Mucosa of descending colon (tissue), 3 donors: ENCODE measurements at regions not wholly inside any gene's neighbourhood (a gene's known extent, or its start where the extent isn't known, plus 50 kb on each side); places are given as distances from the start of the nearest gene placed in this dataset.

ENCODE experiments used
- ATAC-seq: fragments of 200-7000 bp; cut with Tn5 transposase; one replicate; pipeline ENCODE4 v1.9.1; 2020; ENCODE audit warnings: mild to moderate bottlenecking, moderate library complexity
- DNase-seq, 3 donors: peaks; one replicate each; pipeline ENCODE4 v3.0.0-alpha.2; 2020
- H3K36me3 ChIP-seq: fragments of 200-600 bp; one replicate; pipeline ENCODE4 v1.8.0; 2021; ENCODE audit warnings: low read depth, mild to moderate bottlenecking
- H3K4me1 ChIP-seq: fragments of 200-600 bp; one replicate; pipeline ENCODE4 v1.8.0; 2021; ENCODE audit warnings: low read depth, mild to moderate bottlenecking
- H3K4me3 ChIP-seq: fragments of 200-600 bp; one replicate; pipeline ENCODE4 v1.8.0; 2021; ENCODE audit warnings: mild to moderate bottlenecking
- H3K9me3 ChIP-seq: fragments of 200-600 bp; one replicate; pipeline ENCODE4 v1.8.0; 2021; ENCODE audit warnings: mild to moderate bottlenecking
- intact Hi-C, 2 donors: fragments of 100-400 bp; cut with DNase I in 1 of 2; cut with micrococcal nuclease in 1 of 2; formaldehyde crosslinking; loops; one replicate each; pipeline versions ENCODE4 v1.11.0 to v1.11.1; 2022; cut with DNase I, micrococcal nuclease
- TF ChIP-seq, protein P1 (sequence below): fragments of 200-600 bp; IDR thresholded peaks from one replicate; pipeline ENCODE4 v1.8.0; 2022; ENCODE audit warnings: antibody characterized with exemption, mild to moderate bottlenecking
- donor health status: DM: no; HTN: no; CAD: no; lungs with moderate emphysema.
- donor health status: DM: no; HTN: no; CAD: no.
- donor health status: DM: no; HTN: yes; CAD: no.

DNA sequence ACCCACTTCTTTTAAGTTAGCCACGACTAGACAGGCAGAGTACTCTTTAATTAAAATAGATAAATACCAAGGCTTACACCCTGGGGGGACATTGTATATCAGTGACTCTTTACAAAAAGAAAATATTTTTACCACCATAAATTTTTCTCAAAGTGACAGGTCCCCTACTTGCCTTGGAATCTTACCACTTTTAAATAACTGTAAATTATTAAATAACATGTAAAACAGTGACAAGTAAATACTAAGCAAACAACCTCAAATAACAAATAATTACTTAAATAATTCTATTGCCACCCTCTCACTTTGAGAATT is 116.3 kb downstream of the OGFRL1 start:
- no peak for DNase-seq
- no peaks in the 10 kb centered on the region for H3K9me3 ChIP-seq
- H3K4me3 ChIP-seq: no peak overlapping the region
- TF ChIP-seq, protein P1, sequence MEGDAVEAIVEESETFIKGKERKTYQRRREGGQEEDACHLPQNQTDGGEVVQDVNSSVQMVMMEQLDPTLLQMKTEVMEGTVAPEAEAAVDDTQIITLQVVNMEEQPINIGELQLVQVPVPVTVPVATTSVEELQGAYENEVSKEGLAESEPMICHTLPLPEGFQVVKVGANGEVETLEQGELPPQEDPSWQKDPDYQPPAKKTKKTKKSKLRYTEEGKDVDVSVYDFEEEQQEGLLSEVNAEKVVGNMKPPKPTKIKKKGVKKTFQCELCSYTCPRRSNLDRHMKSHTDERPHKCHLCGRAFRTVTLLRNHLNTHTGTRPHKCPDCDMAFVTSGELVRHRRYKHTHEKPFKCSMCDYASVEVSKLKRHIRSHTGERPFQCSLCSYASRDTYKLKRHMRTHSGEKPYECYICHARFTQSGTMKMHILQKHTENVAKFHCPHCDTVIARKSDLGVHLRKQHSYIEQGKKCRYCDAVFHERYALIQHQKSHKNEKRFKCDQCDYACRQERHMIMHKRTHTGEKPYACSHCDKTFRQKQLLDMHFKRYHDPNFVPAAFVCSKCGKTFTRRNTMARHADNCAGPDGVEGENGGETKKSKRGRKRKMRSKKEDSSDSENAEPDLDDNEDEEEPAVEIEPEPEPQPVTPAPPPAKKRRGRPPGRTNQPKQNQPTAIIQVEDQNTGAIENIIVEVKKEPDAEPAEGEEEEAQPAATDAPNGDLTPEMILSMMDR: no peak
- H3K36me3 ChIP-seq: no peaks in the 10 kb centered on the region
- intact Hi-C loops: no loop called here
- H3K4me1 ChIP-seq: no peaks in the 10 kb centered on the region
- ATAC-seq: no peak

DNA sequence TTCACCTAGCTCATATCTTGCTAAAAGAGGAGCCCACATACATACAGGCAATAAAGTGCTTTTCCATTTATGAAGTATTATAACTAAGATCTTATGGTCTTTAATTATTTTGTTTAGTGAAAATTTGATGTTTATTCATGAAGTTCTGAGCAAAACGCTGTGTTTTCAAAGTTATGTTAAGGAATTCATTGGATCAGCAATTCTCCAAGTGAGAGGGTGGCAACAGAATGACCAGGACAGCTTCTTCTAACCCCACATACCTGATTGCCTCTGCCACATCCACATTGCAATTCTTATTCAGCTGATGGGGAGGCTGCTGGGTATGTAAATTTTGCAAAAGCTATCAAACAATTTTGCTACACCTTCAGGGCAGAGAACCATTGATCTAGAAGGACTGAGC is 116.8 kb downstream of the OGFRL1 start:
- TF ChIP-seq, protein P1: no peak
- Histone ChIP-seq H3K4me3 (no peak overlapping the region), H3K9me3 (no peaks in the 10 kb centered on the region), H3K36me3 (no peaks in the 10 kb centered on the region), H3K4me1 (no peaks in the 10 kb centered on the region)
- ATAC-seq: no peak
- no peak for DNase-seq
- intact Hi-C loops: no loop called here

DNA sequence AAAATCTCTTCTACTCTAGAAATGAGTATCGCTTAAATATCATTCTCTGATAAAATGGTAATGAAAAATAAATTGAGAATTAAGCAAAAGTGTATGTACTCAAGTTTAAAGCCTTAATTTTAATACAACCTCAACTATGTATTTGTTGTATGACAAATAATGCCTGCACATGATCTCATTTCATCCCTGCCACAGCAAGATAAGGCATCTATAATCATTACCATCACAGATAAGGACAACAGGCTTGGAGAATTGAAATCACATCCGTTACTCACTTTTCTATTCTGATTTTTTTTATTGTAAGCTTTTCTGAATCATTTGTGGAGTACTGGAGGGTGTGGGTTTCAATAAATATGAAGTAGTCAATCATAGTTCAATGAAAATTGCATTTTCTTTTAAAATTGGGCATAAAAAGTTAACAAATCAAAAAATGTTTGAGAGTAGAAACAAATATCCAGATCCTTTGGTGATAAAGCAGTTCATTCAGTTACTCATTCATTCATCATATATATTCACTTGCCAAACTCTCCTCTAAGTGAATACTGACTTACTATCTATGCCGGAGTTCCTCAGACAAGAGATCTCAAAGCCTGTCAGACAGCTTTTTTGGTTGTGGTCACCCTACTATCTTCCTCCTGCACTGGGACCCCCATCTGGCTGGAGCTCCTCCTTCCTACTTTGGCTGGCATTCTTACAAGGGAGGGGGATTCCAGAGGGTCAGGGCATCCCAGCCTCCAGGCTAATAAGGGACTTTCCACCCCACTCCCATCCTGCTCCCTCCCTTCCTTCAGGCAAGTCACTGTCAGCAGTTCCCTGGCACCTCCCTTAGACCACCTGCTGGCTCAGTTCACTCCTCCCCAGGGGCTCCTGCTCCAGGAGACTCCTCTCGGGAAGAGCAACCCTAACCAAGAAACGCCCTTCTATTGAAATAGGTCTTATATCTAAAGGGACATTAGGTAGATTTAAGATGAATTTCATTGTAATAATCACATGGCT is 118.6 kb downstream of the OGFRL1 start:
- Histone ChIP-seq H3K36me3 (no peaks in the 10 kb centered on the region), H3K4me3 (no peak overlapping the region), H3K9me3 (no peaks in the 10 kb centered on the region), H3K4me1 (no peaks in the 10 kb centered on the region)
- intact Hi-C loops: no loop called here
- no peak for ATAC-seq
- TF ChIP-seq, protein P1: no peak
- DNase-seq: no peak

DNA sequence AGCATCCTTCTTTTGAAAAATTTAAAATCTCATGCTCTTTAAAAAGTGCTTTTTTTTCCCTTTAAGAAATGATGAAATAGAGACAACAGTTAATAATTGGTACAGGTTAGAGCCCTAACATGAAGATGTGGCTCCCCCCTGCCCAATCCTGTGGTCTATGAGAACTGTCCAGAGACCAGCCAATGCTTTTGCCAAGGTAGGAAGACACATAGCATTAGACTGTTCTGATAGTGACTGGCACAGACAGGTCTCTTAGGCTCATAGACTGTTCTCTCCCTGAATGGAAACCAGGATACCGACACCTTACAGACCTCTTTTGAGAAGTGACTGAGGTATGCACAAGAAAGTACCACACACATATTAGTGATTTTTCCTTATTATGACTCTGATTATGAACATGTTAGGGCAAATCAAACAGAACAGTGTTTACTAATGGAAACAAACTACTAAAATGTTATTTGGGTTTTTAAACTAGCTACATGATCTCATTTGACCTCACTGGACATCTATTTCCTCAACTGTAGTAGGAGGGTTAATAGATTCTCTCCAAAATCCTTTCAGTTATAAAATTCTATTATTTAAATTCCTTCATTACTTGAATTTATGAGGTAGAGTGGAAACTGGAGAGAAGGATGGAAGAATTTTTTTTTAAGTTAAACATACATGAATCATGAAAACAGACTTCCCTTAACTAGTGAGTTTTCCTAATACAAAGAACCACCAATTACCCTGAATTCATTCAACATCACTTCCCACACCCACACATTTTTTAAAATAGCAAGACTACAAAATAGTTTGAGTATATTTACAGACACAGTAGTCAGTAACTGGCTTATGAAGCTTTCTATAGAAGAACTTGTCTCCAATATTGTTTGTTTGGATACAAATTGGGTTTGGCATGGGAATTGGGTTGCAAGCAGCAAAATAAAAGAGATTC is 120.4 kb downstream of the OGFRL1 start:
- ATAC-seq: no peak
- H3K36me3 ChIP-seq: no peaks in the 10 kb centered on the region
- no peaks in the 10 kb centered on the region for H3K4me1 ChIP-seq
- TF ChIP-seq, protein P1: no peak
- H3K4me3 ChIP-seq: no peak overlapping the region
- intact Hi-C loops: no loop called here
- H3K9me3 ChIP-seq: no peaks in the 10 kb centered on the region
- DNase-seq: no peak

DNA sequence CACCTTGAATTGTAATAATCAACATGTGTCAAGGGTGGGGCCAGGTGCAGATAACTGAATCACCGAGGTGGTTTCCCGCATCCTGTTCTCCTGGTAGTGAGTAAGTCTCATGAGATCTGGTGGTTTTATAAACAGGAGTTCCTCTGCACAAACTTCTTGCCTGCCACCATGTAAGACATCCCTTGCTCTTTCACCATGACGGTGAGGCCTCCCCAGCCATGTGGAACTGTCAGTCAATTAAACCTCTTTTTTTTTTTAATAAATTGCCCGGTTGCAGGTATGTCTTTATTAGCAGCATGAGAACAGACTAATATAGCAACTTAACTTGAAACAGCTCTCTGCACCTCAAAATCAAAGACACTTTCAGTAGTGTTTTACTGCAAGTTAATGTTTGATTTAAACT is 121.6 kb downstream of the OGFRL1 start:
- DNase-seq (no peak), ATAC-seq (no peak)
- TF ChIP-seq, protein P1: no peak
- H3K4me3 ChIP-seq: no peak overlapping the region
- H3K4me1 ChIP-seq: no peaks in the 10 kb centered on the region
- no peaks in the 10 kb centered on the region for H3K36me3 ChIP-seq
- H3K9me3 ChIP-seq: no peaks in the 10 kb centered on the region
- intact Hi-C loops: no loop called here
